ENCODE measurements at regions not wholly inside any gene's neighbourhood (a gene's known extent, or its start where the extent isn't known, plus 50 kb on each side); places are given as distances from the start of the nearest gene placed in this dataset.

GRCh38 chr15:96565266-96565665 is 234.8 kb downstream of the NR2F2 start:
- TF ChIP-seq POLR2A (IDR thresholded peaks at IDR 0.05): no peak
- no peak for TF ChIP-seq CTCF (IDR thresholded peaks at IDR 0.05)
- no peak for TF ChIP-seq EP300 (IDR thresholded peaks at IDR 0.05)

All from ovary (tissue), 3 donors.